GM12873 (cell line): ENCODE measurements at regions not wholly inside any gene's neighbourhood (a gene's known extent, or its start where the extent isn't known, plus 50 kb on each side); places are given as distances from the start of the nearest gene placed in this dataset.

ENCODE experiments used
- CTCF ChIP-seq: IDR thresholded peaks from 2 replicates; pipeline ENCODE4 v1.5.1; 2012; ENCODE audit warnings: low read depth, mild to moderate bottlenecking, moderate library complexity, low read length, control low read depth; ENCODE audit not compliant: insufficient read depth; ENCODE audit errors: missing control alignments

- no peak for TF ChIP-seq CTCF
These were observed 880.5 kb upstream of the GOT2 start for GRCh38 chr16:59614466-59615240.

GRCh38 chr16:59612094-59612493 is 878.0 kb upstream of the GOT2 start:
- no peak for TF ChIP-seq CTCF

- no peak for TF ChIP-seq CTCF
These were observed 877.4 kb upstream of the GOT2 start for GRCh38 chr16:59611556-59611955.

GRCh38 chr16:59605706-59606105 is 871.6 kb upstream of the GOT2 start:
- no peak for TF ChIP-seq CTCF

- TF ChIP-seq CTCF: no peak
These were observed 870.2 kb upstream of the GOT2 start for GRCh38 chr16:59604354-59604753.

GRCh38 chr16:59601452-59601851 is 867.3 kb upstream of the GOT2 start:
- TF ChIP-seq CTCF: no peak

- TF ChIP-seq CTCF: no peak
These were observed 863.2 kb upstream of the GOT2 start for GRCh38 chr16:59597269-59597668.
